ELF-1 (cell line): ENCODE measurements at regions not wholly inside any gene's neighbourhood (a gene's known extent, or its start where the extent isn't known, plus 50 kb on each side); places are given as distances from the start of the nearest gene placed in this dataset.

Experiments used
- DNase-seq: peaks from one replicate; pipeline ENCODE4 v3.0.0-alpha.2; 2016; ENCODE audit warnings: low read depth, low spot score

GRCh38 chr2:34320056-34320455 lies 721.0 kb upstream of the FAM98A start:
- DNase-seq = no peak

- DNase-seq = no peak
These were observed 718.7 kb upstream of the FAM98A start for GRCh38 chr2:34317797-34318196.

- DNase-seq = no peak
These were observed 717.7 kb upstream of the FAM98A start for GRCh38 chr2:34316788-34317187.

- no peak for DNase-seq
These were observed 712.7 kb upstream of the FAM98A start for GRCh38 chr2:34311816-34312215.

GRCh38 chr2:34308140-34308539 lies 709.0 kb upstream of the FAM98A start:
- no peak for DNase-seq

- DNase-seq = no peak
These were observed 708.5 kb upstream of the FAM98A start for GRCh38 chr2:34307636-34308035.

- DNase-seq = no peak
These were observed 707.6 kb upstream of the FAM98A start for GRCh38 chr2:34306745-34307144.

GRCh38 chr2:34305587-34305986 lies 706.5 kb upstream of the FAM98A start:
- peak; percentile 2 for DNase-seq

- no peak for DNase-seq
These were observed 695.9 kb upstream of the FAM98A start for GRCh38 chr2:34294961-34295360.

- DNase-seq = no peak
These were observed 692.0 kb upstream of the FAM98A start for GRCh38 chr2:34291076-34291475.

GRCh38 chr2:34288016-34288415 lies 688.9 kb upstream of the FAM98A start:
- DNase-seq = no peak

- DNase-seq = no peak
These were observed 681.5 kb upstream of the FAM98A start for GRCh38 chr2:34280606-34281005.

GRCh38 chr2:34266908-34267697 lies 668.0 kb upstream of the FAM98A start:
- DNase-seq = no peak

- DNase-seq = peak; percentile 26
These were observed 662.6 kb upstream of the FAM98A start for GRCh38 chr2:34261701-34262100.

GRCh38 chr2:34254272-34254878 lies 655.3 kb upstream of the FAM98A start:
- DNase-seq = no peak

- no peak for DNase-seq
These were observed 653.0 kb upstream of the FAM98A start for GRCh38 chr2:34252111-34252510.

- no peak for DNase-seq
These were observed 652.5 kb upstream of the FAM98A start for GRCh38 chr2:34251578-34251977.

GRCh38 chr2:34244195-34244594 lies 645.1 kb upstream of the FAM98A start:
- DNase-seq = no peak

GRCh38 chr2:34242763-34243123 lies 643.6 kb upstream of the FAM98A start:
- DNase-seq = no peak

GRCh38 chr2:34241905-34242762 lies 643.0 kb upstream of the FAM98A start:
- peak; percentile 31 for DNase-seq

GRCh38 chr2:34239511-34239910 lies 640.4 kb upstream of the FAM98A start:
- no peak for DNase-seq

- no peak for DNase-seq
These were observed 635.7 kb upstream of the FAM98A start for GRCh38 chr2:34234823-34235222.

- DNase-seq = no peak
These were observed 630.9 kb upstream of the FAM98A start for GRCh38 chr2:34229998-34230397.
